Cardiac muscle cell (in vitro differentiated cells and primary cell): ENCODE measurements at regions not wholly inside any gene's neighbourhood (a gene's known extent, or its start where the extent isn't known, plus 50 kb on each side); places are given as distances from the start of the nearest gene placed in this dataset.

ENCODE experiments used
- DNase-seq, 2 donors: peaks; one replicate each; pipeline versions ENCODE4 v3.0.0 to v3.0.0-alpha.2; 2010 to 2017; ENCODE audit warnings: low read depth in 1 of 2, low spot score in 1 of 2
- H3K27ac ChIP-seq: fragments of 200-600 bp; sonication (generic); 2 replicates; pipeline ENCODE4 v1.5.1; 2016
- H3K27me3 ChIP-seq: fragments of 200-600 bp; sonication (generic); 2 replicates; pipeline ENCODE4 v1.6.0; 2016; ENCODE audit warnings: control low read depth
- H3K36me3 ChIP-seq: fragments of 200-600 bp; sonication (generic); 2 replicates; pipeline ENCODE4 v1.5.1; 2016; ENCODE audit warnings: control low read depth
- H3K4me1 ChIP-seq: fragments of 200-600 bp; sonication (generic); 2 replicates; pipeline ENCODE4 v1.8.1; 2017; ENCODE audit warnings: low read depth, mild to moderate bottlenecking, mixed run types
- H3K4me3 ChIP-seq: fragments of 200-600 bp; sonication (generic); 2 replicates; pipeline ENCODE4 v1.5.1; 2016; ENCODE audit warnings: mild to moderate bottlenecking
- H3K9me3 ChIP-seq: fragments of 200-600 bp; sonication (generic); 2 replicates; pipeline ENCODE4 v1.5.1; 2017; ENCODE audit warnings: low read depth, mild to moderate bottlenecking, control low read depth
- TF ChIP-seq, protein P1 (sequence below): IDR thresholded peaks from 2 replicates; pipeline ENCODE4 v1.5.1; 2012; ENCODE audit warnings: low read depth, mild to moderate bottlenecking, low read length

DNA sequence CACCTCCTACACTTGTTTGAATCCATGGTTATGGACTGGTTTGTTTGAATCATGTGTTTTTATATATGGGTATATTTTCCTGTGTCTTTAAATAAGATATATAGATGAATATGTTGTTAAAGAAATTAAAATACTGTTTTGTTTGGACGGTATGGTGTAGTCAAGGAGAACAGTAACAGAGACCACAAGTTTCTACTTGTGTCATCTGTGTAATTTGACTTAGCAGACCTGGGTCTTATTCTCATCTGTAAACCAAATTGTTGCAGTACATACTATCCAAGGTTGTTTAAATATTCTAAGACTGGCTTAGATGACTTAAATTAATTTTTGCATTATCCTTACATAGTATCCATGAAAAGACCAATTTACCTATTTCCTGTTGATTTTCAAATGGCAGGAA is 361.1 kb upstream of the SLITRK1 start:
- Histone ChIP-seq H3K4me1 (no peaks in the 10 kb centered on the region), H3K9me3 (no peaks in the 10 kb centered on the region), H3K27ac (no peak overlapping the region), H3K27me3 (no peaks in the 10 kb centered on the region), H3K36me3 (no peaks in the 10 kb centered on the region), H3K4me3 (no peak overlapping the region)
- DNase-seq: no peak
- TF ChIP-seq, protein P1, sequence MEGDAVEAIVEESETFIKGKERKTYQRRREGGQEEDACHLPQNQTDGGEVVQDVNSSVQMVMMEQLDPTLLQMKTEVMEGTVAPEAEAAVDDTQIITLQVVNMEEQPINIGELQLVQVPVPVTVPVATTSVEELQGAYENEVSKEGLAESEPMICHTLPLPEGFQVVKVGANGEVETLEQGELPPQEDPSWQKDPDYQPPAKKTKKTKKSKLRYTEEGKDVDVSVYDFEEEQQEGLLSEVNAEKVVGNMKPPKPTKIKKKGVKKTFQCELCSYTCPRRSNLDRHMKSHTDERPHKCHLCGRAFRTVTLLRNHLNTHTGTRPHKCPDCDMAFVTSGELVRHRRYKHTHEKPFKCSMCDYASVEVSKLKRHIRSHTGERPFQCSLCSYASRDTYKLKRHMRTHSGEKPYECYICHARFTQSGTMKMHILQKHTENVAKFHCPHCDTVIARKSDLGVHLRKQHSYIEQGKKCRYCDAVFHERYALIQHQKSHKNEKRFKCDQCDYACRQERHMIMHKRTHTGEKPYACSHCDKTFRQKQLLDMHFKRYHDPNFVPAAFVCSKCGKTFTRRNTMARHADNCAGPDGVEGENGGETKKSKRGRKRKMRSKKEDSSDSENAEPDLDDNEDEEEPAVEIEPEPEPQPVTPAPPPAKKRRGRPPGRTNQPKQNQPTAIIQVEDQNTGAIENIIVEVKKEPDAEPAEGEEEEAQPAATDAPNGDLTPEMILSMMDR: no peak

- no peak overlapping the region for H3K27ac ChIP-seq
- peaks cover 5% of the 10 kb centered on the region for H3K4me1 ChIP-seq
- H3K36me3 ChIP-seq: no peaks in the 10 kb centered on the region
- H3K4me3 ChIP-seq: no peak overlapping the region
- TF ChIP-seq, protein P1: no peak
- no peaks in the 10 kb centered on the region for H3K27me3 ChIP-seq
- H3K9me3 ChIP-seq: no peaks in the 10 kb centered on the region
- no peak for DNase-seq
Observed at GRCh38 chr13:84239032-84239431, 356.8 kb upstream of the SLITRK1 start.

DNA sequence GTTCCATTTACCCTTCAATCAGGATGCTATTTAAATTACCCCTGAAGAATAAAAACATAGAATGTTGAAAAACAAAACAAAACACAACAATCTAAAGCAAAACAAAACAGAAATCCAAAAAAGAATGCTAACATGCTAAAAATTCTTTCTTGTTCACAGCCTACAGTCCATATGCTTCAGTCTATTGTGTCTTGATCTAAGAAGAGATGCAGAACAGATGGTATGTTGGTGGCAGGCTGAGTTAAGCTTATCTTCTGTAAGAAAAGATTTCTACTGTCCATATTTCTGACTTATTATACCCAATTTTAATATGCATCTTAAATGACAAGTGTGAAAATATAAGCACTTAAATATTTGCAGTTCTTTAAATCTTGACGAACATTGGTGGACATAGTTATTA is 356.1 kb upstream of the SLITRK1 start:
- no peak overlapping the region for H3K4me3 ChIP-seq
- H3K27me3 ChIP-seq: no peaks in the 10 kb centered on the region
- TF ChIP-seq, protein P1: no peak
- no peaks in the 10 kb centered on the region for H3K9me3 ChIP-seq
- no peak overlapping the region for H3K27ac ChIP-seq
- no peak for DNase-seq
- no peaks in the 10 kb centered on the region for H3K36me3 ChIP-seq
- peaks cover 5% of the 10 kb centered on the region for H3K4me1 ChIP-seq

DNA sequence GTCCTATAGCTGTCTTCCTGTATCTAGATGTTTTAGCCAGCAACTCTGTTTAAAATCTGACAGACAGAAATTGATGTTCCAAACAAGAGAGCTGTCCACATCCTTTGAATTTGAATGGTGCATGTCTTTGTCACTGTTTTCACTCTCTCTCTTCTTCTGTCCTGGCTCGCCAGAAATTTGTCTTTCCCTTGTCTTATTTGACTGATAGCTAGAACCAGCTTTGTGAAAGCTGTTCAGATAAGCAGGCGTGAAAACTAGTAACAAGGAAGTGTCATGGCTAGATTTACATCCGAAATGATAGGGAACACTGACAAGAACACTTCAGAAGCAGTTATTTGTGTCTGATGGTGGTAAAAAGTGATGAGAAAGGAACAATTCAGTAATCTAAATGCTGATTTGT is 354.9 kb upstream of the SLITRK1 start:
- Histone ChIP-seq H3K4me1 (peaks cover 5% of the 10 kb centered on the region), H3K9me3 (no peaks in the 10 kb centered on the region), H3K27me3 (no peaks in the 10 kb centered on the region), H3K36me3 (no peaks in the 10 kb centered on the region), H3K27ac (no peak overlapping the region), H3K4me3 (no peak overlapping the region)
- TF ChIP-seq, protein P1: no peak
- no peak for DNase-seq

GRCh38 chr13:84234416-84234815 is 352.1 kb upstream of the SLITRK1 start:
- peaks cover 5% of the 10 kb centered on the region for H3K4me1 ChIP-seq
- no peak overlapping the region for H3K4me3 ChIP-seq
- H3K27me3 ChIP-seq: no peaks in the 10 kb centered on the region
- DNase-seq: no peak
- H3K36me3 ChIP-seq: no peaks in the 10 kb centered on the region
- H3K9me3 ChIP-seq: no peaks in the 10 kb centered on the region
- H3K27ac ChIP-seq: no peak overlapping the region
- TF ChIP-seq, protein P1: no peak

DNA sequence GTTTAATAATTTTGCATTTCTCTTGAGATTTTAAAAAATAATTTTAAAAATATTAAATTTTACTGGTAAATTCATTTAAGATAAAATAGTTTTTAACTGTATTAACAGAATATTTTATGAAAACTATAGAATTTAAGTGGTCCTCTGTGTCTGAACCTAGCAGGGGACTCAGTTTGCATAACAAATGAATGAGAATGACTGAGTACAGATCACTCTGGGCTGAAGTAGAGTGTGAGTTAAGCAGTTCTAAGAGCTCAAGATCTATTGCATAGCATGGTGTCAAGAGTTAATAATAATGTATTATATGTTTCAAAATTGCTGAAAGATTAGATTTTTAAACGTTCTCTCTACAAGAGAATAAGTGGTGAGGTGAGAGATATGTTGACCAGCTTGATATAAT is 348.3 kb upstream of the SLITRK1 start:
- no peaks in the 10 kb centered on the region for H3K4me1 ChIP-seq
- TF ChIP-seq, protein P1: no peak

More for the DNA sequence above, 348.3 kb upstream of the SLITRK1 start:
- Histone ChIP-seq H3K27me3 (no peaks in the 10 kb centered on the region), H3K4me3 (no peak overlapping the region), H3K36me3 (no peaks in the 10 kb centered on the region), H3K27ac (no peak overlapping the region), H3K9me3 (no peaks in the 10 kb centered on the region)
- DNase-seq: no peak
